ENCODE measurements at regions not wholly inside any gene's neighbourhood (a gene's known extent, or its start where the extent isn't known, plus 50 kb on each side); places are given as distances from the start of the nearest gene placed in this dataset.

- no peak overlapping the region for H3K4me3 ChIP-seq (ENCODE audit: low read depth, low read length)
- no peak for DNase-seq (ENCODE audit: low read depth)
- TF ChIP-seq CTCF (IDR thresholded peaks at IDR 0.05; ENCODE audit: control insufficient read depth, extremely low read depth, insufficient read depth) = no peak
These were observed 187.4 kb downstream of the LPIN1 start for GRCh38 chr2:11933854-11934253.

GRCh38 chr2:11936761-11937160 is 190.3 kb downstream of the LPIN1 start:
- H3K4me3 ChIP-seq (ENCODE audit: low read depth, low read length) = no peak overlapping the region
- no peak for DNase-seq (ENCODE audit: low read depth)
- TF ChIP-seq CTCF (IDR thresholded peaks at IDR 0.05; ENCODE audit: control insufficient read depth, extremely low read depth, insufficient read depth) = no peak

- H3K4me3 ChIP-seq (ENCODE audit: low read depth, low read length) = no peak overlapping the region
- TF ChIP-seq CTCF (IDR thresholded peaks at IDR 0.05; ENCODE audit: control insufficient read depth, extremely low read depth, insufficient read depth) = no peak
- DNase-seq (ENCODE audit: low read depth) = no peak
These were observed 191.8 kb downstream of the LPIN1 start for GRCh38 chr2:11938196-11938595.

GRCh38 chr2:11939523-11939922 is 193.1 kb downstream of the LPIN1 start:
- DNase-seq (ENCODE audit: low read depth) = no peak
- no peak for TF ChIP-seq CTCF (IDR thresholded peaks at IDR 0.05; ENCODE audit: control insufficient read depth, extremely low read depth, insufficient read depth)
- H3K4me3 ChIP-seq (ENCODE audit: low read depth, low read length) = no peak overlapping the region

GRCh38 chr2:11940121-11940743 is 193.8 kb downstream of the LPIN1 start:
- no peak overlapping the region for H3K4me3 ChIP-seq (ENCODE audit: low read depth, low read length)
- DNase-seq (ENCODE audit: low read depth) = no peak
- no peak for TF ChIP-seq CTCF (IDR thresholded peaks at IDR 0.05; ENCODE audit: control insufficient read depth, extremely low read depth, insufficient read depth)

- no peak for DNase-seq (ENCODE audit: low read depth)
- TF ChIP-seq CTCF (IDR thresholded peaks at IDR 0.05; ENCODE audit: control insufficient read depth, extremely low read depth, insufficient read depth) = no peak
- H3K4me3 ChIP-seq (ENCODE audit: low read depth, low read length) = no peak overlapping the region
These were observed 194.4 kb downstream of the LPIN1 start for GRCh38 chr2:11940799-11941198.

All from LNCaP clone FGC (cell line).